C4-2B (cell line): ENCODE measurements at regions not wholly inside any gene's neighbourhood (a gene's known extent, or its start where the extent isn't known, plus 50 kb on each side); places are given as distances from the start of the nearest gene placed in this dataset.
"Not testable (repeated sequence)": the region's sequence is repeated elsewhere in the genome, so short reads cannot be mapped to it uniquely, and the experiment has no call there.

ENCODE experiments used
- H3K27ac ChIP-seq: fragments of 450-650 bp; 2 replicates; pipeline ENCODE4 v1.5.1; 2017
- ZFX ChIP-seq: fragments of 450-650 bp; IDR thresholded peaks from 2 replicates; pipeline ENCODE4 v1.6.1; 2017
- TF ChIP-seq, protein P1 (sequence below): fragments of 450-650 bp; conservative IDR thresholded peaks from 2 replicates; pipeline ENCODE4 v1.5.1; 2017; ENCODE audit warnings: mild to moderate bottlenecking

DNA sequence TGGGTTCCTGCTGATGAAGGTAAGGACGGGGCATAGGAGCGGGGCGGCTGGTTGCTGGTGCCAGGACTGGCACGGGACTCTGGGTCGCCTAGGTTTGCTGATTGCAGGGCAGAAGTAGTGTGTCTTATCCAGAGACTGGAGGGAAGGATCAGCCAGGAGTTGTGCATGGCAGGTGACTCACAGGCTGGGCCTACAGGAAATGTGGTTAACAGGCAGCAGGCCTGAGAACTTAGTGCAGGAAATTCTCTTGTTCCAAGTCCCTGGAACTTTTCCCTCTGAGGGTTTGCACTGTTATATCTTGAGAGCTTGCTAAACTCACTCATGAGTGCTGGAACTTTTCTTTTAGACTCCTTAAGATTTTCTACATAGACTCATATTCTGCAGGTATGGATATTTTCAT is 95.1 kb downstream of the ANXA2R start:
- no peak overlapping the region for H3K27ac ChIP-seq
- TF ChIP-seq, protein P1, sequence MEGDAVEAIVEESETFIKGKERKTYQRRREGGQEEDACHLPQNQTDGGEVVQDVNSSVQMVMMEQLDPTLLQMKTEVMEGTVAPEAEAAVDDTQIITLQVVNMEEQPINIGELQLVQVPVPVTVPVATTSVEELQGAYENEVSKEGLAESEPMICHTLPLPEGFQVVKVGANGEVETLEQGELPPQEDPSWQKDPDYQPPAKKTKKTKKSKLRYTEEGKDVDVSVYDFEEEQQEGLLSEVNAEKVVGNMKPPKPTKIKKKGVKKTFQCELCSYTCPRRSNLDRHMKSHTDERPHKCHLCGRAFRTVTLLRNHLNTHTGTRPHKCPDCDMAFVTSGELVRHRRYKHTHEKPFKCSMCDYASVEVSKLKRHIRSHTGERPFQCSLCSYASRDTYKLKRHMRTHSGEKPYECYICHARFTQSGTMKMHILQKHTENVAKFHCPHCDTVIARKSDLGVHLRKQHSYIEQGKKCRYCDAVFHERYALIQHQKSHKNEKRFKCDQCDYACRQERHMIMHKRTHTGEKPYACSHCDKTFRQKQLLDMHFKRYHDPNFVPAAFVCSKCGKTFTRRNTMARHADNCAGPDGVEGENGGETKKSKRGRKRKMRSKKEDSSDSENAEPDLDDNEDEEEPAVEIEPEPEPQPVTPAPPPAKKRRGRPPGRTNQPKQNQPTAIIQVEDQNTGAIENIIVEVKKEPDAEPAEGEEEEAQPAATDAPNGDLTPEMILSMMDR, result no peak
- no peak for TF ChIP-seq ZFX

DNA sequence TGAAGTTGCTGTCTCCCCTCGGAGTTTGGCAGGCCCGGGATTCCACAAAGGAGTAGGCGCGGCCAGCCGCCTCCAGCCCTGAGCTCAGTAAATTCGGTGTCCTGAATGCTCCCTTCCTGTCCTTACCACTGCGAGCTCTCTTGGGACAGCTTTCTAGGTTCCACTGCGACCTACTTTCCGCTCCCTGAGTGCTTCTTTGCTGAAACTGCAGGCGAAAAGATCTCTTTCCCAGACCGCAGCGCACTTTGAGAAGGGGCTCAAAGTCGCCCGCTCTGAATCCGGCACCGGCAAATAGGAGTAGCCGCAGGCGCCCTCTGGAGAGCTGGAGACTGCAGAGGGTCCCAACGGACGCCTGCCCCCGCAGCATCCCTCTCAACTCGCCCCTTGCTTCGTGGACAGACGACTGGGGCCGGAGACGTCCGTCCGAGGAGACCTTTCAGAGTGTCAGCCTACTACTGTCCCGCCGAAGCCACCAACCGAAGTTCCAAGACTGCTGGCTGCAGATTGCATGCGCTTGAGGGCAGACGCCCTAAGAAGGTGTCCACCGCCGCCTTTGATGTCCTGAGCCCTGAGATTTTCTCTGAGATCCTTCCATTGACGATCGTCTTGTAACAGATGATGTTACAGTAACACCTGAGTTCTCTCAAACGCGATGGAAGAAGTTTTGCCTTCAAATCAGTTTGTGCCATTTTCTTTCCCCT is 96.0 kb downstream of the ANXA2R start:
- H3K27ac ChIP-seq, result no peak overlapping the region
- TF ChIP-seq, protein P1, result no peak

DNA sequence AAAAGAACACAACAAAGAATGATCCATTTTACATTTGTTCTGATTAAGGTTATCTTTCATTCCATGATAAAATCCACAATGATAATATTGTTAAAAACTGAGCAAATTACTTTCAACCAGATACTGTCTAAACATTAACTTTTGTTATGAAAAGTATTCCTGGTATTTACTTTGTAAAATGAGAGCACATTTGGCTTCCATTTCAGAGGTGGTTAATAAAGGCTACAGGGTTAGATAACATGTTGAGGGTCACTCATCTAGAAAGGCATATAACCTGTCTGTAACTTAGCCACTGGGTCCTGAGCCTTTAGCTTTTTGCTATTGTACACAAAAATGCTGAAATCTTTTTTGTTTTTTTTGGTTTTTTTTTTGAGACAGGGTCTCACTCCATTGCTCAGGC is 99.3 kb downstream of the ANXA2R start:
- TF ChIP-seq ZFX, result no peak
- TF ChIP-seq, protein P1, result no peak
- H3K27ac ChIP-seq, result no peak overlapping the region

DNA sequence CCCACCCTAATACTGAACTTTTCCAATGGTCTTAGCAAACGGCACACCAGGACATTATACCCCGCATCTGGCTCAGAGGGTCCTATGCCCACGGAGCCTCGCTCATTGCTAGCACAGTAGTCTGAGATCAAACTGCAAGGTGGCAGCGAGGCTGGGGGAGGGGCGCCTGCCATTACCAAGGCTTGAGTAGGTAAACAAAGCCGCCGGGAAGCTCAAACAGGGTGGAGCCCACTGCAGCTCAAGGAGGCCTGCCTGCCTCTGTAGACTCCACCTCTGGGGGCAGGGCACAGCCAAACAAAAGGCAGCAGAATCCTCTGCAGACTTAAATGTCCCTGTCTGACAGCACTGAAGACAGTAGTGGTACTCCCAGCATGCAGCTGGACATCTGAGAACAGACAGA is 108.1 kb downstream of the ANXA2R start:
- not testable (repeated sequence) for H3K27ac ChIP-seq

DNA sequence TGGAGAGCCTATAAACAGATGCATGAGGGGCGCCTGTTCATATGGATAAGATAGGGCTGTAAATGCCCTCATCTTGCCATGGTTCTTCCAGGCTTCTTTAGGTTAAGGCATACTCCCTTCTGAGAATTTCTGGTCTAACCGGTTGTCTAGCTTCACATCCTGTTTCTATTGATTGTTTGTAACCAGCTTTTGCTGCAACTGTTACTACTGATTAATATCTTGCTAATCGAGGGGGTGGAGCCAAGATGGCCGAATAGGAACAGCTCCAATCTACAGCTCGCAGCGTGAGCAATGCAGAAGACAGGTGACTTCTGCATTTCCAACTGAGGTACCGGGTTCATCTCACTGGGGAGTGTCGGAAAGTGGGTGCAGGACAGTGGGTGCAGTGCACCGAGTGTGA is 108.7 kb downstream of the ANXA2R start:
- H3K27ac ChIP-seq, result not testable (repeated sequence)

DNA sequence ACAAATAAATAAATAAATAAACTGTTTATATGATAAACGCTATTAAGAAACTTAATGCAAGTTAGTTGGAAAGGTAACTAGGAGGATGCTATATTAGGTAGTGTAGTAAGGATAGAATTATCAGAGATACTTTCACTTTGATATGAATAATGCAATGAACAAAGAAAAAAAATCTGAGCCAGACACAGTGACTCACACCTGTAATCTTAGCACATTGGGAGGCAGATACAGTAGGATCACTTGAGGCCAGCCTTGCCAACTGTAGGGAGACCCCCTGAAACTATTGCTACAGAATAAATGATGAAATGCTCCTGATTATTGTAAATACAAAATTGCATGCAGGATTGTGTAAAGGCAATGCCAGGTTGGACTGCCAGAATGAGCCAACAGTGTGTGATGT is 109.2 kb downstream of the ANXA2R start:
- TF ChIP-seq ZFX, result no peak
- TF ChIP-seq, protein P1, result no peak
- no peak overlapping the region for H3K27ac ChIP-seq

DNA sequence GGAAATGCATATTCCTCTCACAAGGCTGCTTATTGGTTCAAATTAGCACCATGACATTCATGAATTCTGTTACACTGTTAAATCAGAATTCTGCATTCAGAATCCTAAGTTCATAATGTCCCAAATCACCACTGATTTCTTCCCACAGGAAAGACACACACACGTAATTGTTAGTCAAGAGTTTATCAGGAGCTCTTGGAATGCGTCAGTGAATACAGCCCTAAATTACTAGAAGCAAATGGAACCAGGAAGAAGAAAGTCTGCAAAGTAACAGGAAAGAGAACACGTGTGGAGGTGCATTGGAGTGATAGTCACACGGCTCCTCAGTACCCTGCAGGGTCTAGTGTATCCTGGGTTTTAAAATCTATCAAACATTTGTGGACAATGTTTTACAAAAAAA is 110.2 kb downstream of the ANXA2R start:
- H3K27ac ChIP-seq, result no peak overlapping the region
- TF ChIP-seq, protein P1, result no peak
- no peak for TF ChIP-seq ZFX

DNA sequence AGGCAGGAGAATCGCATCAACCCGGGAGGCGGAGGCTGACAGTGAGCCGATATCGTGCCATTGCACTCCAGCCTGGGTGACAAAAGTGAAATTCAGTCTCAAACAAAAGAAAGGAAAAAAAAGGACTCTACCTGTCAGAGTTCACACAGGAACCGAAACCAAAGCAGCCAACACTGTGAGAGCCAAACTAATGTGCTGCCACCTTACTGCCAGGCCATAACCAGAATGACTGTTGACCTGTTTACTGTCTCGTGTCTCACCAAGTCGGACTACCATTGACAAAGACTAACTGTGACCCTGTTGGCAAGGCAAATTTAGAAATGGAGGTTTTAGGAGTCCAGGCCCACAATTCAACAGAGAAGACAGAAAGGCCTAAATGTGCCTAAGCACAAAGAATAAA is 112.4 kb downstream of the ANXA2R start:
- TF ChIP-seq ZFX, result no peak
- TF ChIP-seq, protein P1, result no peak
- H3K27ac ChIP-seq, result no peak overlapping the region
